Thyroid gland (tissue), 4 donors: ENCODE measurements at regions not wholly inside any gene's neighbourhood (a gene's known extent, or its start where the extent isn't known, plus 50 kb on each side); places are given as distances from the start of the nearest gene placed in this dataset.
"Not testable (repeated sequence)": the region's sequence is repeated elsewhere in the genome, so short reads cannot be mapped to it uniquely, and the experiment has no call there.

Source experiments
- DNase-seq, 2 donors: peaks; one replicate each; pipeline ENCODE4 v3.0.0-alpha.2; 2019
- H3K27ac ChIP-seq, 3 donors: fragments of 200-600 bp; sonication (generic); 1 replicate in 2 of 3; 2 replicates in 1 of 3; pipeline ENCODE4 v1.5.1; 2016 to 2019; ENCODE audit warnings: mild to moderate bottlenecking in 1 of 3, moderate library complexity in 1 of 3
- H3K27me3 ChIP-seq: fragments of 200-600 bp; sonication (generic); one replicate; pipeline ENCODE4 v1.5.1; 2019
- H3K36me3 ChIP-seq, 2 donors: fragments of 200-600 bp; sonication (generic); one replicate each; pipeline ENCODE4 v1.5.1; 2016 to 2019
- H3K4me1 ChIP-seq, 2 donors: fragments of 200-600 bp; sonication (generic); one replicate each; pipeline ENCODE4 v1.5.1; 2017 to 2019
- H3K4me3 ChIP-seq, 3 donors: fragments of 200-600 bp; sonication (generic); replicated peaks in 1 of 3; 1 replicate in 2 of 3; 2 replicates in 1 of 3; pipeline ENCODE4 v1.5.1; 2016; ENCODE audit warnings: mild to moderate bottlenecking in 1 of 3
- H3K9me3 ChIP-seq: fragments of 200-600 bp; sonication (generic); one replicate; pipeline ENCODE4 v1.5.1; 2017
- POLR2A ChIP-seq, 2 donors: fragments of 450-650 bp; IDR thresholded peaks; one replicate each; pipeline ENCODE4 v1.6.1; 2017; ENCODE audit warnings: antibody characterized with exemption in 2 of 2, mild to moderate bottlenecking in 2 of 2, moderate library complexity in 1 of 2
- WGBS, 2 donors: methylation state at CpG; one replicate each; pipeline ENCODE4 v1.1.5; 2017; 5-methylcytosine and 5-hydroxymethylcytosine counted together
- intact Hi-C: fragments of 100-400 bp; cut with DNase I; formaldehyde crosslinking; loops from one replicate; pipeline ENCODE4 v1.15.1; 2023
- TF ChIP-seq, protein P1 (sequence below), 6 experiments: fragments of 200-600 bp in 3 of 6; fragments of 450-650 bp in 3 of 6; sonication (generic) in 3 of 6; IDR thresholded peaks; one replicate each; pipeline ENCODE4 v1.5.1; 2016 to 2019; ENCODE audit warnings: antibody characterized with exemption in 6 of 6, mild to moderate bottlenecking in 2 of 6, inconsistent platforms in 1 of 6, moderate library complexity in 1 of 6

DNA sequence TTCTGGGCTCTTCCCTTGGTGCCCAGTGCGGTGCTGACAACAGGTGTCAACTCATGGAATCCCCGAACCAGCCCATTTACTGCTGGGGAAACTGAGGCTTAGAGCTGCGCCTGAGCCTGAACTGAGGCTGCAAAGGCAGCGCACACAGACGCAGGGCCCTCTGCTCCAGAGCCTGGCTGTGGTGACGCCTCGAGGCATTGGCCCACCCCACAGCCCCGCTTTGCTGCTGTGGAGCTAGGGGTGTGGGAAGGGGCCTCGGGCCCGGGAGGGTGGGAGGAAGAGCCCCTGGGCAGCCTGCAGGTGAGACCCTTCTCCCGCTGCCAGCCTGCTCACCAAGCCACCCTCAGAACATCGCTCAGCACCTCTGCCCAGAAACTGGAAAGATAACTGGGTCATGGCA, 97.4 kb upstream of the LRPAP1 start:
- Histone ChIP-seq H3K27me3 (no peaks in the 10 kb centered on the region), H3K9me3 (no peaks in the 10 kb centered on the region), H3K36me3 (no peaks in the 10 kb centered on the region), H3K4me3 (no peak overlapping the region), H3K4me1 (no peaks in the 10 kb centered on the region), H3K27ac (no peak overlapping the region)
- intact Hi-C loops = no loop called here
- WGBS, 2 donors = 90 to 94% methylated on average over 9 to 10 of the region's 12 CpGs
- no peak for DNase-seq
- no peak for TF ChIP-seq POLR2A (IDR thresholded peaks at IDR 0.05)
- TF ChIP-seq, protein P1, sequence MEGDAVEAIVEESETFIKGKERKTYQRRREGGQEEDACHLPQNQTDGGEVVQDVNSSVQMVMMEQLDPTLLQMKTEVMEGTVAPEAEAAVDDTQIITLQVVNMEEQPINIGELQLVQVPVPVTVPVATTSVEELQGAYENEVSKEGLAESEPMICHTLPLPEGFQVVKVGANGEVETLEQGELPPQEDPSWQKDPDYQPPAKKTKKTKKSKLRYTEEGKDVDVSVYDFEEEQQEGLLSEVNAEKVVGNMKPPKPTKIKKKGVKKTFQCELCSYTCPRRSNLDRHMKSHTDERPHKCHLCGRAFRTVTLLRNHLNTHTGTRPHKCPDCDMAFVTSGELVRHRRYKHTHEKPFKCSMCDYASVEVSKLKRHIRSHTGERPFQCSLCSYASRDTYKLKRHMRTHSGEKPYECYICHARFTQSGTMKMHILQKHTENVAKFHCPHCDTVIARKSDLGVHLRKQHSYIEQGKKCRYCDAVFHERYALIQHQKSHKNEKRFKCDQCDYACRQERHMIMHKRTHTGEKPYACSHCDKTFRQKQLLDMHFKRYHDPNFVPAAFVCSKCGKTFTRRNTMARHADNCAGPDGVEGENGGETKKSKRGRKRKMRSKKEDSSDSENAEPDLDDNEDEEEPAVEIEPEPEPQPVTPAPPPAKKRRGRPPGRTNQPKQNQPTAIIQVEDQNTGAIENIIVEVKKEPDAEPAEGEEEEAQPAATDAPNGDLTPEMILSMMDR (IDR thresholded peaks at IDR 0.05) = no peak

DNA sequence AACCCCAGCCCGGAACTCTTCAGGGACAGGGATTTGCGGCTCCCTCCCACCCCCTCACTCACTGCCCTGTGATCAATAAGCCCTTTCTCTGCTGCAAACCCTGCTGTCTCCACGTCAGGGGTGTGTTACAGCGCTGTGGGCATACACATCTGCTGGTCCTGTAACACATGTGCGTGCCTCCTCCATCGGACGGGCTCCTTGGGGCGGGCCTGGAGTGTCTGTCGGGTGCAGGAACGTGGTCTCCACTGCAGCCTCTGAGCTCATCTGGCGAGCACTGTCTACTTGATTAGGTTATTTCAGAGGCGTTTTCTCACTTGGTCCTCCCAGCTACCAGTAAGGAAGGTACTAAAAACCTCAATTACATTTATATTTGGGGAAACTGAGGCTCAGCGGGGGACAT, 97.0 kb upstream of the LRPAP1 start:
- H3K4me3 ChIP-seq, H3K27me3 ChIP-seq, intact Hi-C loops, DNase-seq, H3K4me1 ChIP-seq, H3K27ac ChIP-seq, H3K9me3 ChIP-seq, H3K36me3 ChIP-seq: not testable (repeated sequence)
- WGBS, 2 donors = 85 to 92% methylated on average over 13 of the region's 13 CpGs

DNA sequence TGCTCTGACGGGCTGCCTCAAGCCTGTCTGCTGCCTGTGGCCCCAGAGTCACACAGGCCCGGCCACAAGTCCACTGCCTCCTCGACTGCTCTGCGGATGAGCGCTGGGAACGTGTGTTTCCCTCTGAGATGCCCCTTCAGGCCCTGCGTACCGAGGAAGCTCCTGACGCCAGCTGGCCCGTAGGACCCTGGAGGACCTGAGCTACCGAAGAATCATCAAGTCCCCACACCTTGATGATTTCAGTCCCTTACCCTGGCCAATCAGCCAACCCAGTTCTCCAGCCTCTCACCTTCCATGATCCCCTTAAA, 96.6 kb upstream of the LRPAP1 start:
- WGBS, 2 donors = 78 to 81% methylated on average over 9 to 11 of the region's 11 CpGs
- intact Hi-C loops = no loop called here
- no peak overlapping the region for H3K4me3 ChIP-seq
- H3K27me3 ChIP-seq = no peaks in the 10 kb centered on the region
- H3K4me1 ChIP-seq = peaks cover 0 to 3% of the 10 kb centered on the region in 2 donors
- DNase-seq = no peak
- TF ChIP-seq POLR2A (IDR thresholded peaks at IDR 0.05) = no peak
- TF ChIP-seq, protein P1 (IDR thresholded peaks at IDR 0.05) = no peak
- no peaks in the 10 kb centered on the region for H3K9me3 ChIP-seq
- H3K27ac ChIP-seq = no peak overlapping the region
- no peaks in the 10 kb centered on the region for H3K36me3 ChIP-seq

DNA sequence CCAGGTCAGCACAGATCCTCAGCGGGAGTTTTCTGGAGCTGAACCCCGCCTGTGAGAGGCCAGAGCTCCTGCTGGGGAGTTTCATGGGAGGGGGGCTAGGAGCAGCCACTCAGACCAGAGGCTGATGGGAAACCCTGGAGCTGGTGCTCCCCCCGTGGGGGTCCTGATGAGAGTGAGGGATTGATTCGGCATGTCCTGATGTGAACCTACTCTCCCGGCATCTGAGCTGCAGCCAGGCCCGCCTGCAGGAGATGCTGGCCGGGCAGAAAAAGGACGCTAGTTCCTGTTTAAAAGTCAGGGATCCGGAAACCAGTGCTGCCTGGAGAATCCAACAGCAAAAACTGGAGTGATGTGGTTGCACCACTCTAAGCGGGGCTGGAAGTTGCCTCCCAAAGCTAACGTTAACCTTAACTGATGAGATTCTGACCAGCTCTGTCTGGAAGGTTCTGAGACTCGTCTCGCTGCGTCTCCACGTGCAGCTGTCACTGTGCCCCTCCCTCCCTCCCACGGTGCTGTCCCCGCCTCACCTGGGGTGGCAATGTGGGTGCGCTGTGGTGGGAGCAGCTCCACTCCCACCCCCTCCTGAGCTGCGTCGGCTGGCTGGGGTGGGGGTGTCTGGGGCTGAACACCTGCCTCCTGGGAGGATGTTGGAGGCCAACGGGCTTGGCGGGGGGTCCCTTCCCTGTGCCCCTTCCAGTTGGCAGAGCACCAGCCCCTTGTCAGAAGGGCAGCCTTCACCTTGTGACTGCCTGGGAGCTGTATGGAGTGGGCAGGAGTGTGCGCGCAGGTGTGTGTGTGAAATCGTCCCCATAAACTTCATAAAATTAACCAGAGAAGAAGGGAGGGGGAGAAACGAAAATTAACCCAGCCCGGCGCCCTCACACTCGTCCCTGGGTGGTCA, 96.0 kb upstream of the LRPAP1 start:
- 66 to 68% methylated on average over 19 to 26 of the region's 29 CpGs for WGBS, 2 donors
- H3K4me1 ChIP-seq, H3K4me3 ChIP-seq, H3K9me3 ChIP-seq, H3K27ac ChIP-seq, intact Hi-C loops, H3K36me3 ChIP-seq, DNase-seq, H3K27me3 ChIP-seq: not testable (repeated sequence)

DNA sequence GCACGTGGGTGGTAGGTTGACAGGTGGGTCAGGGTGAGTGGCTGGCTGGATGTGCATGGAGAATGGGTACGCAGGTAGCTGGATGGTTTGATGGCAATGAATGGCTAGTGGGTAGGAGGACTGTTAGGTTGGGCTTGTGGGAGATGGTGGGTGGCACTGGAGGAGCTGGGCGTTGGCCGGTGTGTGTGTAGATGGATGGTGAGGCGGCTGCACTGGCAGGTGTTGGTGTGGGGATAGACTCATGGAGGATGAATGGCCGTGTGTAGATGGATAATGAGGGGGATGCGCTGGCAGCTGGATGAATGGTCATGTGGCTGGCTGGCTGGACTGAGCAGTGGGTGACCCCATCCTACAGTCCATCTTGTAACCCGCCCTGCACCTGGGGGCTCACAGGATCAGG, 95.2 kb upstream of the LRPAP1 start:
- H3K4me3 ChIP-seq, H3K27me3 ChIP-seq, DNase-seq, H3K9me3 ChIP-seq, intact Hi-C loops, H3K4me1 ChIP-seq, H3K27ac ChIP-seq, H3K36me3 ChIP-seq: not testable (repeated sequence)
- 87 to 92% methylated on average over 7 of the region's 8 CpGs for WGBS, 2 donors

DNA sequence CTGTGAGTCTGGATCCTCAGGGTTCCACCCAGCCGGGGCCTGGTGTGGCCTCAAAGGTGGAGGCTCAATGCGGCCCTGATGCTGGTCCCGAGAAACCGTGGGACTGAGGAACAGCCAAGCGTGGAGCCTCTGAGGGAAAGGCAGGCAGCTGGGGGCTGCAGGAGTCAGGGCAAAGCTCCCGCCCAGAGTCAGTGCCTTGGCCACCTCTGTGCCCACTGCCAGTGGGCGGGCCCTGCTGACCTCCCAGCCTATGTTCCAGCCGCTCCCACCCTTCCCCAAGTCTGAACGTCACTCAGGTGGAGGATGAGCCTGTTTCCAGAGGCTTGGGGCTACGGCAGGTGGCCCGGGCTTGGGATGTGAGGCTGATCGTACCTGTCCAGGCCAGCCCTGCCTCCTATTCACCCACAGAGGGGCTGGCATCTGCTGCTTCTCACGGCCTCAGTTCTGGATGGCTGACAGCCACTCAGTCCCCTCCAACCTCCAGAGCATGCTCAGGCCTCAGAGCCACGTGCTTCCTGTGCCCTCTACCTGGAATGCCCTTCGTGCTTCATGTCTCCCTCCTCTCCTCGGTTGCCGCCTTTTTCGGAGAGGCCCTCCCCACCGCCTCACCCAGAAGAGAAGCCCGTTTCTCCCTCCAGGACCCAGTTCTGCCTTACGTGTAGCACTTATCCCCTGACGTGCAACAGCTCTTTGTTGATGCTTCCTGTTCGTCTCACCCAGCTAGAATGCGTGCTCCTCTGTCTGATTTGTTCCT, 94.1 kb upstream of the LRPAP1 start:
- H3K27ac ChIP-seq, DNase-seq, H3K4me3 ChIP-seq, H3K9me3 ChIP-seq, intact Hi-C loops, H3K36me3 ChIP-seq, H3K4me1 ChIP-seq, H3K27me3 ChIP-seq: not testable (repeated sequence)
- 77 to 80% methylated on average over 12 to 17 of the region's 24 CpGs for WGBS, 2 donors

DNA sequence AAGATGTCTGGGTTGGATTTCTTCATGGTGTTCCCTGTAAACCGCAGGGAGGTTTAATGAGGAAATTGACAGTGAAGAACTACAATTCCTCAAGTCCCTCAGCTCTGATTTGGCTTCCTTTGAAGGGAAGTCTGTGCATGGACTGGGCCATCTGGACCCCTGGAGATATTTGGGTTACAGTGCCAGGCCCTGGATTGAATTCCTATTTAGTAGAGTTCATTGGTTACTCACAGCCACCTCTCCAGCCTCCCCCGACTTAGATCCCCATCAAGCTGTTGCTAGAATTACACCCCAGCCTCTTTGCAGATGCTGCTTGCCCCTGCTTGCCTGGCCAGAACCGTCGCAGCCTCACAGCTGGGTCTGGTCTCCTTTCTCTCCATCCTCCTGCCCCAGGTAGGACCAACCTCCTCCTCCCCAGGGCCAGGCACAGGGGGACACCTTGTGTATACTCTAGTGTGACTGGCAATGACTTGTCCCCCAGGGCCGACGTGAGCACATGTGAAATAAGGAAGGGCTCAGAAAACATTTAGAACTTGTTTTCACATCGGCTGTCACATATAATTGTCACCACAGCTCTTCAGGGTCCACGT, 93.2 kb upstream of the LRPAP1 start:
- not testable (repeated sequence) for H3K27me3 ChIP-seq

DNA sequence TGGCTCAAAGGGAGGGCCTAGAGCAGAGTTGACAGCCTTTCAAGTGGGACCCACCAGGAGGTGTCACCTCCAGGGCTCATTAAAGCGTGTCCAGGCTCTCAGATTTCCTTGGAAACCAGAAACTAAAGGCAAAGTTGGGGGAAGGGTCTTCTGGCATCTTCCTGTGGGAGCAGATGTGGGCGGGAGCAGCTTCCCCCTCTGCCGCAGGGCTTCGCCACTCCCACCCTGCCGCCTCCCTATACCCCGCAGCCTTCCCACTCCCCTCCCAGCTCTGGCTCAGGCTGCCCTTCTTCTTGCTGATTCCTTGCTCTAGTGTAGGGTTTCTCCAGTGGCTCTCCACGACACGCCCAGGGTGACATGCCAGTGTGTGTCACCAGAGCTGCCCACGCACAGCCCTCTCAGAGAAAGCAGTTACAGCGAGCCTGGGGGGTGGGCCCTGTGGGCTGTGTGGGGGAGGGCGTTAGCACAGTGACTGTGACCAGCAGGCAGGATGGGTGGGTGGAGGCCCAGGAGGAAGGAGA, 91.6 kb upstream of the LRPAP1 start:
- H3K36me3 ChIP-seq, H3K27ac ChIP-seq, intact Hi-C loops, H3K4me3 ChIP-seq, H3K4me1 ChIP-seq, H3K27me3 ChIP-seq, H3K9me3 ChIP-seq: not testable (repeated sequence)
- 2 to 4% methylated on average over 5 to 11 of the region's 11 CpGs for WGBS, 2 donors
- peak; percentile 52 to 55 for DNase-seq

More for the DNA sequence above, 93.2 kb upstream of the LRPAP1 start:
- WGBS, 2 donors = 77% methylated on average over 8 of the region's 8 CpGs
- DNase-seq, intact Hi-C loops, H3K4me3 ChIP-seq, H3K27ac ChIP-seq, H3K4me1 ChIP-seq, H3K36me3 ChIP-seq, H3K9me3 ChIP-seq: not testable (repeated sequence)
